ENCODE measurements at regions not wholly inside any gene's neighbourhood (a gene's known extent, or its start where the extent isn't known, plus 50 kb on each side); places are given as distances from the start of the nearest gene placed in this dataset.
"Not testable (repeated sequence)": the region's sequence is repeated elsewhere in the genome, so short reads cannot be mapped to it uniquely, and the experiment has no call there.

- H3K27me3 Mint-ChIP-seq: no peaks in the 10 kb centered on the region
- H3K4me1 Mint-ChIP-seq: no peaks in the 10 kb centered on the region
- no peaks in the 10 kb centered on the region for H3K9me3 Mint-ChIP-seq
- no peak overlapping the region for H3K27ac Mint-ChIP-seq
- ATAC-seq (no peak), DNase-seq (no peak)
- no peak overlapping the region for H3K4me3 Mint-ChIP-seq
These were observed 50.7 kb upstream of the AP4E1 start for GRCh38 chr15:50857763-50858162.

- H3K4me3 Mint-ChIP-seq: no peak overlapping the region
- ATAC-seq (no peak), DNase-seq (no peak)
- no peaks in the 10 kb centered on the region for H3K9me3 Mint-ChIP-seq
- H3K4me1 Mint-ChIP-seq: no peaks in the 10 kb centered on the region
- H3K27ac Mint-ChIP-seq: no peak overlapping the region
- H3K27me3 Mint-ChIP-seq: no peaks in the 10 kb centered on the region
These were observed 53.6 kb upstream of the AP4E1 start for GRCh38 chr15:50854601-50855490.

- H3K4me3 Mint-ChIP-seq: no peak overlapping the region
- DNase-seq (no peak), ATAC-seq (no peak)
- H3K4me1 Mint-ChIP-seq: no peaks in the 10 kb centered on the region
- H3K27ac Mint-ChIP-seq: no peak overlapping the region
- no peaks in the 10 kb centered on the region for H3K9me3 Mint-ChIP-seq
- no peaks in the 10 kb centered on the region for H3K27me3 Mint-ChIP-seq
These were observed 58.5 kb upstream of the AP4E1 start for GRCh38 chr15:50850003-50850402.

GRCh38 chr15:50848349-50848748 lies 60.1 kb upstream of the AP4E1 start:
- ATAC-seq: no peak
- no peak for DNase-seq
- peak overlapping the region in 1 of 2 donors; percentile 4 for H3K27ac Mint-ChIP-seq
- H3K27me3 Mint-ChIP-seq: no peaks in the 10 kb centered on the region
- no peak overlapping the region for H3K4me3 Mint-ChIP-seq
- no peaks in the 10 kb centered on the region for H3K4me1 Mint-ChIP-seq
- H3K9me3 Mint-ChIP-seq: peaks cover 0 to 5% of the 10 kb centered on the region in 2 donors

- not testable (repeated sequence) for H3K27ac Mint-ChIP-seq
These were observed 63.3 kb upstream of the AP4E1 start for GRCh38 chr15:50845181-50845580.

GRCh38 chr15:50840520-50840919 lies 68.0 kb upstream of the AP4E1 start:
- no peaks in the 10 kb centered on the region for H3K4me1 Mint-ChIP-seq
- H3K9me3 Mint-ChIP-seq: peaks cover 0 to 5% of the 10 kb centered on the region in 2 donors
- DNase-seq (no peak), ATAC-seq (no peak)
- H3K27me3 Mint-ChIP-seq: peaks cover 8% of the 10 kb centered on the region
- no peak overlapping the region for H3K27ac Mint-ChIP-seq
- no peak overlapping the region for H3K4me3 Mint-ChIP-seq

More at GRCh38 chr15:50845181-50845580, 63.3 kb upstream of the AP4E1 start:
- not testable (repeated sequence) for DNase-seq, H3K4me1 Mint-ChIP-seq, H3K9me3 Mint-ChIP-seq, ATAC-seq, H3K4me3 Mint-ChIP-seq, H3K27me3 Mint-ChIP-seq

- no peaks in the 10 kb centered on the region for H3K4me1 Mint-ChIP-seq
- H3K9me3 Mint-ChIP-seq: no peaks in the 10 kb centered on the region
- ATAC-seq (no peak), DNase-seq (no peak)
- no peak overlapping the region for H3K27ac Mint-ChIP-seq
- H3K4me3 Mint-ChIP-seq: no peak overlapping the region
- peaks cover 8% of the 10 kb centered on the region for H3K27me3 Mint-ChIP-seq
These were observed 71.2 kb upstream of the AP4E1 start for GRCh38 chr15:50837256-50837770.

- Mint-ChIP-seq H3K4me3 (no peak overlapping the region), H3K27ac (no peak overlapping the region), H3K9me3 (no peaks in the 10 kb centered on the region), H3K4me1 (no peaks in the 10 kb centered on the region), H3K27me3 (no peaks in the 10 kb centered on the region)
- ATAC-seq: no peak
- DNase-seq: no peak
These were observed 65.2 kb upstream of the SPPL2A start for GRCh38 chr15:50830477-50831354.

- Mint-ChIP-seq H3K9me3 (no peaks in the 10 kb centered on the region), H3K27ac (no peak overlapping the region), H3K4me1 (no peaks in the 10 kb centered on the region), H3K4me3 (no peak overlapping the region), H3K27me3 (no peaks in the 10 kb centered on the region)
- no peak for DNase-seq
- ATAC-seq: no peak
These were observed 63.2 kb upstream of the SPPL2A start for GRCh38 chr15:50828610-50829206.

GRCh38 chr15:50825946-50826345 lies 60.4 kb upstream of the SPPL2A start:
- peak overlapping the region in 1 of 2 donors; percentile 35 for H3K27ac Mint-ChIP-seq
- no peak overlapping the region for H3K4me3 Mint-ChIP-seq
- H3K4me1 Mint-ChIP-seq: no peaks in the 10 kb centered on the region
- H3K9me3 Mint-ChIP-seq: no peaks in the 10 kb centered on the region
- ATAC-seq (no peak), DNase-seq (no peak)
- H3K27me3 Mint-ChIP-seq: no peaks in the 10 kb centered on the region

GRCh38 chr15:50824514-50824913 lies 59.0 kb upstream of the SPPL2A start:
- Mint-ChIP-seq H3K4me1 (no peaks in the 10 kb centered on the region), H3K9me3 (no peaks in the 10 kb centered on the region), H3K4me3 (no peak overlapping the region), H3K27ac (no peak overlapping the region), H3K27me3 (no peaks in the 10 kb centered on the region)
- no peak for ATAC-seq
- no peak for DNase-seq

- Mint-ChIP-seq H3K27ac (no peak overlapping the region), H3K4me3 (no peak overlapping the region), H3K4me1 (no peaks in the 10 kb centered on the region), H3K9me3 (no peaks in the 10 kb centered on the region), H3K27me3 (no peaks in the 10 kb centered on the region)
- ATAC-seq (no peak), DNase-seq (no peak)
These were observed 57.8 kb upstream of the SPPL2A start for GRCh38 chr15:50823281-50823680.

GRCh38 chr15:50821476-50821875 lies 56.0 kb upstream of the SPPL2A start:
- Mint-ChIP-seq H3K27ac (no peak overlapping the region), H3K4me1 (no peaks in the 10 kb centered on the region), H3K27me3 (no peaks in the 10 kb centered on the region), H3K4me3 (no peak overlapping the region), H3K9me3 (no peaks in the 10 kb centered on the region)
- DNase-seq: no peak
- ATAC-seq: no peak

GRCh38 chr15:50820808-50821382 lies 55.4 kb upstream of the SPPL2A start:
- ATAC-seq: no peak
- H3K4me3 Mint-ChIP-seq: no peak overlapping the region
- no peaks in the 10 kb centered on the region for H3K27me3 Mint-ChIP-seq
- no peaks in the 10 kb centered on the region for H3K9me3 Mint-ChIP-seq
- no peak overlapping the region for H3K27ac Mint-ChIP-seq
- no peak for DNase-seq
- H3K4me1 Mint-ChIP-seq: no peaks in the 10 kb centered on the region

GRCh38 chr15:50819344-50819743 lies 53.8 kb upstream of the SPPL2A start:
- DNase-seq: no peak
- ATAC-seq: no peak
- H3K27ac Mint-ChIP-seq: no peak overlapping the region
- H3K4me3 Mint-ChIP-seq: no peak overlapping the region
- H3K27me3 Mint-ChIP-seq: no peaks in the 10 kb centered on the region
- no peaks in the 10 kb centered on the region for H3K9me3 Mint-ChIP-seq
- H3K4me1 Mint-ChIP-seq: no peaks in the 10 kb centered on the region

All from stimulated activated naive CD8-positive, alpha-beta T cell treated with anti-CD3 and anti-CD28 coated beads, Interleukin-15, amount 100 ng/mL, for 72 hours (primary cell).